ENCODE measurements at regions not wholly inside any gene's neighbourhood (a gene's known extent, or its start where the extent isn't known, plus 50 kb on each side); places are given as distances from the start of the nearest gene placed in this dataset.
A peak's percentile ranks its signal among the peaks of the same experiment; 100 is the strongest.

- H3K27me3 ChIP-seq (ENCODE audit: control insufficient read depth in 3 of 3, insufficient read depth in 3 of 3, low read length in 2 of 3), result no peaks in the 10 kb centered on the region
- no peaks in the 10 kb centered on the region for H3K9me3 ChIP-seq (ENCODE audit: control insufficient read depth in 4 of 4, insufficient read depth in 3 of 4, low read length in 3 of 4)
- ATAC-seq (ENCODE audit: insufficient read depth, low FRiP score) (no peak), DNase-seq (peak in 1 of 3 donors; percentile 40)
- no peak overlapping the region for H3K9ac ChIP-seq (ENCODE audit: insufficient read depth in 1 of 2, low read length in 2 of 2)
- H3K4me3 ChIP-seq, result no peak overlapping the region
- no peak for TF ChIP-seq CTCF (IDR thresholded peaks at IDR 0.05; ENCODE audit: control extremely low read depth, extremely low read depth)
- H3K4me1 ChIP-seq (ENCODE audit: control insufficient read depth in 5 of 5, insufficient read depth in 5 of 5, low read length in 5 of 5), result peaks cover 0 to 18% (median 0%) of the 10 kb centered on the region in 5 donors
- H3K36me3 ChIP-seq (ENCODE audit: control insufficient read depth in 4 of 4, insufficient read depth in 4 of 4, low read length in 4 of 4), result no peaks in the 10 kb centered on the region
- H3K27ac ChIP-seq (ENCODE audit: low read depth in 1 of 2, low read length in 1 of 2), result no peak overlapping the region
These were observed 96.6 kb upstream of the POU2AF2 start for GRCh38 chr11:111148953-111149352.

- no peak overlapping the region for H3K9ac ChIP-seq (ENCODE audit: insufficient read depth in 1 of 2, low read length in 2 of 2)
- DNase-seq (no peak), ATAC-seq (ENCODE audit: insufficient read depth, low FRiP score) (no peak)
- no peak overlapping the region for H3K27ac ChIP-seq (ENCODE audit: low read depth in 1 of 2, low read length in 1 of 2)
- no peaks in the 10 kb centered on the region for H3K9me3 ChIP-seq (ENCODE audit: control insufficient read depth in 4 of 4, insufficient read depth in 3 of 4, low read length in 3 of 4)
- H3K4me3 ChIP-seq, result no peak overlapping the region
- WGBS, 2 donors, result 57 to 87% methylated on average over 3 of the region's 3 CpGs
- TF ChIP-seq CTCF (IDR thresholded peaks at IDR 0.05; ENCODE audit: control extremely low read depth, extremely low read depth), result no peak
- H3K27me3 ChIP-seq (ENCODE audit: control insufficient read depth in 3 of 3, insufficient read depth in 3 of 3, low read length in 2 of 3), result no peaks in the 10 kb centered on the region
- H3K4me1 ChIP-seq (ENCODE audit: control insufficient read depth in 5 of 5, insufficient read depth in 5 of 5, low read length in 5 of 5), result peaks cover 0 to 18% (median 0%) of the 10 kb centered on the region in 5 donors
- H3K36me3 ChIP-seq (ENCODE audit: control insufficient read depth in 4 of 4, insufficient read depth in 4 of 4, low read length in 4 of 4), result no peaks in the 10 kb centered on the region
These were observed 97.4 kb upstream of the POU2AF2 start for GRCh38 chr11:111148121-111148520.

- H3K4me1 ChIP-seq (ENCODE audit: control insufficient read depth in 5 of 5, insufficient read depth in 5 of 5, low read length in 5 of 5), result no peaks in the 10 kb centered on the region
- no peak overlapping the region for H3K9ac ChIP-seq (ENCODE audit: insufficient read depth in 1 of 2, low read length in 2 of 2)
- TF ChIP-seq CTCF (IDR thresholded peaks at IDR 0.05; ENCODE audit: control extremely low read depth, extremely low read depth), result no peak
- no peak overlapping the region for H3K27ac ChIP-seq (ENCODE audit: low read depth in 1 of 2, low read length in 1 of 2)
- no peaks in the 10 kb centered on the region for H3K9me3 ChIP-seq (ENCODE audit: control insufficient read depth in 4 of 4, insufficient read depth in 3 of 4, low read length in 3 of 4)
- DNase-seq (no peak), ATAC-seq (ENCODE audit: insufficient read depth, low FRiP score) (no peak)
- no peak overlapping the region for H3K4me3 ChIP-seq
- no peaks in the 10 kb centered on the region for H3K36me3 ChIP-seq (ENCODE audit: control insufficient read depth in 4 of 4, insufficient read depth in 4 of 4, low read length in 4 of 4)
- 71 to 78% methylated on average over 1 of the region's 1 CpG for WGBS, 2 donors
- no peaks in the 10 kb centered on the region for H3K27me3 ChIP-seq (ENCODE audit: control insufficient read depth in 3 of 3, insufficient read depth in 3 of 3, low read length in 2 of 3)
These were observed 107.7 kb upstream of the POU2AF2 start for GRCh38 chr11:111137846-111138245.
